GM12878 (cell line): ENCODE measurements at regions not wholly inside any gene's neighbourhood (a gene's known extent, or its start where the extent isn't known, plus 50 kb on each side); places are given as distances from the start of the nearest gene placed in this dataset.

Experiments
- ASH2L ChIP-seq: fragments of 300-600, 200-600 bp; sonication (generic); IDR thresholded peaks from 2 replicates; pipeline ENCODE4 v1.6.1; 2017; ENCODE audit warnings: low read depth, mild to moderate bottlenecking, borderline replicate concordance
- LARP7 ChIP-seq: fragments of 450-650 bp; IDR thresholded peaks from 2 replicates; pipeline ENCODE4 v1.6.1; 2017; ENCODE audit warnings: mild to moderate bottlenecking
- POLR2A ChIP-seq: IDR thresholded peaks from 2 replicates; pipeline ENCODE4 v1.6.1; 2011; ENCODE audit warnings: low read depth, mild to moderate bottlenecking, low read length
- POLR2AphosphoS5 ChIP-seq: IDR thresholded peaks from 2 replicates; pipeline ENCODE4 v1.6.1; 2011; ENCODE audit warnings: mild to moderate bottlenecking, low read length, inconsistent platforms
- RELA ChIP-seq: fragments of 450-650 bp; IDR thresholded peaks from 2 replicates; pipeline ENCODE4 v1.8.0; 2014; ENCODE audit warnings: borderline replicate concordance; ENCODE audit not compliant: partially characterized antibody
- SMC3 ChIP-seq: IDR thresholded peaks from 2 replicates; pipeline ENCODE4 v1.6.1; 2011; ENCODE audit warnings: low read length, improper control_type of control experiment, borderline replicate concordance
- TF ChIP-seq, protein P1 (sequence below): IDR thresholded peaks from 2 replicates; pipeline ENCODE4 v1.6.1; 2012; ENCODE audit warnings: low read depth, low read length, improper control_type of control experiment
- TF ChIP-seq, protein P2 (sequence below), 3 experiments: IDR thresholded peaks in 2 of 3; conservative IDR thresholded peaks in 1 of 3; 2 replicates each; pipeline ENCODE4 v1.5.1; 2011; ENCODE audit warnings: low read depth in 3 of 3, low read length in 3 of 3, mild to moderate bottlenecking in 3 of 3, control low read depth in 2 of 3, moderate library complexity in 2 of 3, inconsistent platforms in 1 of 3, mixed read lengths in 1 of 3; ENCODE audit not compliant: control insufficient read depth in 2 of 3, insufficient read depth in 1 of 3; ENCODE audit errors: extremely low read depth in 1 of 3

DNA sequence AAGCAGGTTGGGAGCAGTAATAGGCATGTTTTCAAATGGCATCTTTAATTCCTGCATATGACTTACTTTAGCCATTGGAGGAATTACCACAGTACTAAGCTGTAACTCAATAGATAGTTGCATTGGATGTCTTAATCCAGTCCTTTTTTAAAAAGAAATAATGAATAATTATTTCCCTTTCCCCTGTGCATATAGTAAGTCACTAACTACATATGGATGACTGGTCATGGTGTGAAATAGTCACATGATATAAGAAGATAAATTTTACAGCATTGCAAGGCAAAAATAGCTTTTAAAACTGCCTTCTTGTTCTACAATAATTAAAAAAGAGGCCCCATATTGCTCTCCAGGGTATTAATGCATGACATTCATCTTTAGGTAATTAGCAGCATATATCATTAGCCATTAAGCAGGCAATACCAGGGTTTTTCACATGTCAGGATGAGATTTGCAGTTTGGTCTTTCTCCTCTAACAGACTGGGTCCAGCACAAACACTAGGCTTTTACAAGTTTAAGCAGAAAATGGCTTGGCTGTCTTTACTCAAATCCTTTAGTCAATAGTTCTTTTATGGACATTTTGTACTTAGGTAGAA, 606.4 kb upstream of the RORB start:
- TF ChIP-seq, protein P1, sequence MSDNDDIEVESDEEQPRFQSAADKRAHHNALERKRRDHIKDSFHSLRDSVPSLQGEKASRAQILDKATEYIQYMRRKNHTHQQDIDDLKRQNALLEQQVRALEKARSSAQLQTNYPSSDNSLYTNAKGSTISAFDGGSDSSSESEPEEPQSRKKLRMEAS: no peak
- no peak for TF ChIP-seq POLR2A
- TF ChIP-seq, protein P2, sequence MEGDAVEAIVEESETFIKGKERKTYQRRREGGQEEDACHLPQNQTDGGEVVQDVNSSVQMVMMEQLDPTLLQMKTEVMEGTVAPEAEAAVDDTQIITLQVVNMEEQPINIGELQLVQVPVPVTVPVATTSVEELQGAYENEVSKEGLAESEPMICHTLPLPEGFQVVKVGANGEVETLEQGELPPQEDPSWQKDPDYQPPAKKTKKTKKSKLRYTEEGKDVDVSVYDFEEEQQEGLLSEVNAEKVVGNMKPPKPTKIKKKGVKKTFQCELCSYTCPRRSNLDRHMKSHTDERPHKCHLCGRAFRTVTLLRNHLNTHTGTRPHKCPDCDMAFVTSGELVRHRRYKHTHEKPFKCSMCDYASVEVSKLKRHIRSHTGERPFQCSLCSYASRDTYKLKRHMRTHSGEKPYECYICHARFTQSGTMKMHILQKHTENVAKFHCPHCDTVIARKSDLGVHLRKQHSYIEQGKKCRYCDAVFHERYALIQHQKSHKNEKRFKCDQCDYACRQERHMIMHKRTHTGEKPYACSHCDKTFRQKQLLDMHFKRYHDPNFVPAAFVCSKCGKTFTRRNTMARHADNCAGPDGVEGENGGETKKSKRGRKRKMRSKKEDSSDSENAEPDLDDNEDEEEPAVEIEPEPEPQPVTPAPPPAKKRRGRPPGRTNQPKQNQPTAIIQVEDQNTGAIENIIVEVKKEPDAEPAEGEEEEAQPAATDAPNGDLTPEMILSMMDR (IDR thresholded peaks at IDR 0.05 in 2 of 3, conservative IDR thresholded peaks at IDR 0.05 in 1 of 3; ENCODE audit: control insufficient read depth in 2 of 3, extremely low read depth in 1 of 3, insufficient read depth in 1 of 3, low read depth in 3 of 3, low read length in 3 of 3): no peak
- TF ChIP-seq LARP7: no peak
- TF ChIP-seq POLR2AphosphoS5: no peak
- no peak for TF ChIP-seq ASH2L
- TF ChIP-seq RELA: no peak
- no peak for TF ChIP-seq SMC3
